ENCODE measurements at regions not wholly inside any gene's neighbourhood (a gene's known extent, or its start where the extent isn't known, plus 50 kb on each side); places are given as distances from the start of the nearest gene placed in this dataset.

DNA sequence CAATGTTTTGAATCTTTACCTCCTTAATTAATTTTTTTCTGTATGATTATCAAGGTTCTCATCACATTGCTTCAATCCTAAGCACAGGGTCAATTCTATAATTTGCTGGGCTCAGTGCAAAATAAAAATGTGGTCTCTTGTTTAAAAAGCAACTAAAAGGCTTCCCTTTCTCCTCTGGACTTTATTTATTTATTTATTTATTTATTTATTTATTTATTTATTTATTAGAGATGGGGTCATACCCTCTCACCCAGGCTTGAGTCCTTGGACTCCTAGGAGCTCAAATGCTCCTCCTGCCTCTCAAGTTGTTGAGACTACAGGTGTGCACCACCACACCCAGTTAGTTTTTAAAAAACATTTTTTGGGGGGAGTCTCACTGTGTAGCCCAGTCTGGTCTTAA is 710.1 kb upstream of the REG3G start:
- no peak for FAIRE-seq
- no peak for TF ChIP-seq POLR2A (IDR thresholded peaks at IDR 0.05; ENCODE audit: low read depth, low read length)
- DNase-seq (ENCODE audit: insufficient read length, low spot score): no peak

GRCh38 chr2:78318275-78318674 is 707.2 kb upstream of the REG3G start:
- FAIRE-seq (no peak), DNase-seq (ENCODE audit: insufficient read length, low spot score) (no peak)
- TF ChIP-seq POLR2A (IDR thresholded peaks at IDR 0.05; ENCODE audit: low read depth, low read length): no peak

GRCh38 chr2:78330193-78330592 is 695.3 kb upstream of the REG3G start:
- TF ChIP-seq POLR2A (IDR thresholded peaks at IDR 0.05; ENCODE audit: low read depth, low read length): no peak
- FAIRE-seq: no peak
- no peak for DNase-seq (ENCODE audit: insufficient read length, low spot score)

- FAIRE-seq (no peak), DNase-seq (ENCODE audit: insufficient read length, low spot score) (no peak)
- no peak for TF ChIP-seq POLR2A (IDR thresholded peaks at IDR 0.05; ENCODE audit: low read depth, low read length)
These were observed 674.3 kb upstream of the REG3G start for GRCh38 chr2:78351208-78351607.

- no peak for TF ChIP-seq POLR2A (IDR thresholded peaks at IDR 0.05; ENCODE audit: low read depth, low read length)
- no peak for FAIRE-seq
- no peak for DNase-seq (ENCODE audit: insufficient read length, low spot score)
These were observed 672.3 kb upstream of the REG3G start for GRCh38 chr2:78353168-78353567.

DNA sequence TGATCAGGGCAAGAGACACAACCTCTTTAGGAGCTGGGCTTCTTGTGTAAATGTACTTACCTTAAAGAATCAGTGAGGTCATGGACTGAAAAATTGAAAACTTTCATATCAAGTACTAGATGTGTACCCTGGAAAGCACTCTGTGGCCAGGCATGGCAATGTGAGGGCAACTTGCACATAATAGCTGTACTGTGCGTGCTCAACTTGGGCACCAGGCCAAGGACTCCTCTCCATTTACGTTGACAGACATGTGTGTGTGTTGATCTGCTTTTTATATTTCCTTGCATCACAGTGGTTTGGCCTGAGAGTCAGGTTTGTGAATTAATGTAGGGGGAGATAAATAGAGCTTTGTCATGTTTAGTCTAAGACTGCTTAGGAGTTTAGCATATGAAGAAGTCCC is 669.5 kb upstream of the REG3G start:
- no peak for TF ChIP-seq POLR2A (IDR thresholded peaks at IDR 0.05; ENCODE audit: low read depth, low read length)
- FAIRE-seq: no peak

DNA sequence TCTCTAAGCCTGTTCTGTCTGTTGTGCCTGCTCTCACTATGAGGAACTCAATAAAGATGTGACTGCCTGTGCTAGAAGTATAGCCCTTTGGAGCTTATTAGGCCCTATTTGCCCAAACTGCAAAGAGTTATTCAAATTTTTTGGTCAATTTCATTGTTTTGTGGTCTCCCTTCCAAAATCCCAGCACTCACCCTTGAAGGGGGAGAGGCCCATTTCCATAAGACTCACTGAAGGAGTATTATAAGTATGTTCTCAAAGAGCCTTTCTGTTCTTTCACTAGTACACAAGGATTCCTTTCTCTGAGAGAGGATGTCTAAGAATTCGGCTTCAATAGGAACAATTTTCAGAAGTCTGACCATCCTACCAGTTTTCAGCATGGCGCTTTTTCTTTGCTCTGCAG is 641.9 kb upstream of the REG3G start:
- no peak for TF ChIP-seq POLR2A (IDR thresholded peaks at IDR 0.05; ENCODE audit: low read depth, low read length)
- no peak for DNase-seq (ENCODE audit: insufficient read length, low spot score)
- no peak for FAIRE-seq

More for the DNA sequence above, 669.5 kb upstream of the REG3G start:
- DNase-seq (ENCODE audit: insufficient read length, low spot score): no peak

GRCh38 chr2:78397198-78397597 is 628.3 kb upstream of the REG3G start:
- no peak for TF ChIP-seq POLR2A (IDR thresholded peaks at IDR 0.05; ENCODE audit: low read depth, low read length)
- no peak for DNase-seq (ENCODE audit: insufficient read length, low spot score)
- no peak for FAIRE-seq

GRCh38 chr2:78407960-78408794 is 617.3 kb upstream of the REG3G start:
- no peak for DNase-seq (ENCODE audit: insufficient read length, low spot score)
- FAIRE-seq: no peak
- no peak for TF ChIP-seq POLR2A (IDR thresholded peaks at IDR 0.05; ENCODE audit: low read depth, low read length)

GRCh38 chr2:78408795-78409118 is 616.7 kb upstream of the REG3G start:
- DNase-seq (ENCODE audit: insufficient read length, low spot score) (no peak), FAIRE-seq (no peak)
- TF ChIP-seq POLR2A (IDR thresholded peaks at IDR 0.05; ENCODE audit: low read depth, low read length): no peak

- no peak for TF ChIP-seq POLR2A (IDR thresholded peaks at IDR 0.05; ENCODE audit: low read depth, low read length)
- FAIRE-seq: no peak
- DNase-seq (ENCODE audit: insufficient read length, low spot score): no peak
These were observed 614.2 kb upstream of the REG3G start for GRCh38 chr2:78411303-78411702.

DNA sequence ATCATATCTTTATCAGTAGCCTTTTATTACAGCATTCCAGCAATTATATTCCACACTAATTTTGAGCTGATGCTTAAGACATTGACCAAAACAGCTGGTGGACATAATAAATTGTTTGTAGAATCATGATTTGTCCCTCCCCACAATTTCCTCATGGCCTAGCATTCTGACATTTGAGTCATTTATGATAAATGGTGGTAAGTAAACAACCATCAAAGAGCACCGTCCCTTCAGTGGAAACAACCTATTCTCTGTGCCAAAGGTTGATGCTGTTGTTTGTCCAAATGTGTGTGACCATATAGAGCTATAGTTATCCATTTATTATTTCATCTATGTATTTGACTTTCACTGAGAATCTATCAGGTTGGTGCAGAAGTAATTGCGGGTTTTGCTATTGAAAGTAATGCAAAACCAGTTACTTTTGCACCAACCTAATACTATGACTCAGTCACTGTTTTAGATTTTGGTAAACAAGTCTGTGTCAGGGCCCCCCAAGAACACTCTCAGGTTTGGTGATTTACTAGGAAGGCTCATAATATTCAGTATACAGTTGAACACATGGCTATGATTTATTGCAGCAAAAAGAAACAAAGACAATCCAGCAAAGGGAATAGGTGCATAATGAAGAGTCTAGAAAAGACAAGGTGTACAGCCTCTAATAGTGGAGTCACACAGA is 608.7 kb upstream of the REG3G start:
- no peak for TF ChIP-seq POLR2A (IDR thresholded peaks at IDR 0.05; ENCODE audit: low read depth, low read length)
- no peak for DNase-seq (ENCODE audit: insufficient read length, low spot score)

DNA sequence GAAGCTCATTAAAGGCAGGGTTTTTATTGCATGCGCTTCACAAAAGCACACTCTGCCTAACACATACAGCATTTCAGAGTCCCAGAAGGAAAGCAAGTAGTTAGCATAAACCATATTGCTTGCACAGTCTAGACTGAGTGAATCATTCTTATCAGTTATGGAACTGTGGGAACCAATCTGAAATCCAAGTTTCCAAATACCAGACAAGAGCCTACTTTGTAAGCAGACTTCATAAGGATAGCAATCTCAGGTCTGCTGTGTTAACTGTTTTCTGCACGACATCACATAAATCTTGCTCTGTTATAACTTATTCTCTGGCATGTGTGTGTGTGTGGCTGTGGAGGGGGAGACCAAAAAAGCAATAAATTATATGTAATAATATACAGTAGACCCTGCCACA is 608.1 kb upstream of the REG3G start:
- no peak for TF ChIP-seq POLR2A (IDR thresholded peaks at IDR 0.05; ENCODE audit: low read depth, low read length)
- FAIRE-seq: no peak
- no peak for DNase-seq (ENCODE audit: insufficient read length, low spot score)

More for the DNA sequence above, 608.7 kb upstream of the REG3G start:
- no peak for FAIRE-seq

- DNase-seq (ENCODE audit: insufficient read length, low spot score): no peak
- no peak for TF ChIP-seq POLR2A (IDR thresholded peaks at IDR 0.05; ENCODE audit: low read depth, low read length)
- FAIRE-seq: no peak
These were observed 607.5 kb upstream of the REG3G start for GRCh38 chr2:78418021-78418420.

DNA sequence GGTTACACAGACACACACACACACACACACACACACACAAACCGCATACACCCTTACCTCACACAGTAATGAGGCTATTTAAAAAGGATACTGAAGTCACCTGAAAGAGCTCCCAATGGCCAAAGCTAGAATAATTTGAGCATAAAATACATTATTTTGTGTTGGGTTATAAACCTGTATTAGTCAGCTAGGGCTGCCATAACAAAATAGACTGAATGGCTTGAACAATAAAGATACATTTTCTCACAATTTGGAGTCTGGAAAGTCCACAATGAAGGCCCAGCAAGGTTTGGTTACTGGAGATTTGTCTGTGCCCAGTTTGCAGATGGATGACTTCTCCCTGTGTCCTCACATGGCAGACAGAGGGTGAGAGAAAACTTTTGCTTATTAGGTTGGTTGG is 605.4 kb upstream of the REG3G start:
- FAIRE-seq (no peak), DNase-seq (ENCODE audit: insufficient read length, low spot score) (no peak)
- no peak for TF ChIP-seq POLR2A (IDR thresholded peaks at IDR 0.05; ENCODE audit: low read depth, low read length)
